ENCODE measurements at regions not wholly inside any gene's neighbourhood (a gene's known extent, or its start where the extent isn't known, plus 50 kb on each side); places are given as distances from the start of the nearest gene placed in this dataset.

GRCh38 chr22:35150183-35151107, 84.5 kb downstream of the ISX start:
- H3K27me3 Mint-ChIP-seq (ENCODE audit: unreplicated experiment) = peaks cover 2% of the 10 kb centered on the region
- DNase-seq = peak; percentile 91
- TF ChIP-seq CTCF (IDR thresholded peaks at IDR 0.05; ENCODE audit: partially characterized antibody, unreplicated experiment) = peak; percentile 94
- no peak overlapping the region for H3K4me3 Mint-ChIP-seq (ENCODE audit: unreplicated experiment)
- no peak overlapping the region for H3K27ac Mint-ChIP-seq (ENCODE audit: unreplicated experiment)
- H3K4me1 Mint-ChIP-seq (ENCODE audit: low read depth, unreplicated experiment) = peaks cover 3% of the 10 kb centered on the region
- peaks cover 3% of the 10 kb centered on the region for H3K9me3 Mint-ChIP-seq (ENCODE audit: unreplicated experiment)
- H3K36me3 Mint-ChIP-seq (ENCODE audit: unreplicated experiment) = no peaks in the 10 kb centered on the region

GRCh38 chr22:35152316-35152715, 86.4 kb downstream of the ISX start:
- no peaks in the 10 kb centered on the region for H3K36me3 Mint-ChIP-seq (ENCODE audit: unreplicated experiment)
- H3K4me1 Mint-ChIP-seq (ENCODE audit: low read depth, unreplicated experiment) = peaks cover 3% of the 10 kb centered on the region
- DNase-seq = no peak
- peaks cover 5% of the 10 kb centered on the region for H3K27me3 Mint-ChIP-seq (ENCODE audit: unreplicated experiment)
- TF ChIP-seq CTCF (IDR thresholded peaks at IDR 0.05; ENCODE audit: partially characterized antibody, unreplicated experiment) = no peak
- H3K9me3 Mint-ChIP-seq (ENCODE audit: unreplicated experiment) = peaks cover 6% of the 10 kb centered on the region
- no peak overlapping the region for H3K4me3 Mint-ChIP-seq (ENCODE audit: unreplicated experiment)
- H3K27ac Mint-ChIP-seq (ENCODE audit: unreplicated experiment) = no peak overlapping the region

- Mint-ChIP-seq H3K27me3 (ENCODE audit: unreplicated experiment) (peaks cover 5% of the 10 kb centered on the region), H3K4me3 (ENCODE audit: unreplicated experiment) (no peak overlapping the region), H3K27ac (ENCODE audit: unreplicated experiment) (no peak overlapping the region), H3K4me1 (ENCODE audit: low read depth, unreplicated experiment) (peaks cover 1% of the 10 kb centered on the region), H3K36me3 (ENCODE audit: unreplicated experiment) (no peaks in the 10 kb centered on the region), H3K9me3 (ENCODE audit: unreplicated experiment) (peaks cover 3% of the 10 kb centered on the region)
- TF ChIP-seq CTCF (IDR thresholded peaks at IDR 0.05; ENCODE audit: partially characterized antibody, unreplicated experiment) = peak; percentile 73
- DNase-seq = peak; percentile 77
These were observed 89.0 kb downstream of the ISX start for GRCh38 chr22:35154937-35155387.

- DNase-seq = no peak
- H3K27ac Mint-ChIP-seq (ENCODE audit: unreplicated experiment) = no peak overlapping the region
- H3K36me3 Mint-ChIP-seq (ENCODE audit: unreplicated experiment) = no peaks in the 10 kb centered on the region
- peaks cover 5% of the 10 kb centered on the region for H3K27me3 Mint-ChIP-seq (ENCODE audit: unreplicated experiment)
- H3K4me3 Mint-ChIP-seq (ENCODE audit: unreplicated experiment) = no peak overlapping the region
- TF ChIP-seq CTCF (IDR thresholded peaks at IDR 0.05; ENCODE audit: partially characterized antibody, unreplicated experiment) = peak; percentile 18
- peaks cover 3% of the 10 kb centered on the region for H3K9me3 Mint-ChIP-seq (ENCODE audit: unreplicated experiment)
- H3K4me1 Mint-ChIP-seq (ENCODE audit: low read depth, unreplicated experiment) = peaks cover 1% of the 10 kb centered on the region
These were observed 89.6 kb downstream of the ISX start for GRCh38 chr22:35155403-35156025.

- Mint-ChIP-seq H3K4me1 (ENCODE audit: low read depth, unreplicated experiment) (peaks cover 1% of the 10 kb centered on the region), H3K27ac (ENCODE audit: unreplicated experiment) (no peak overlapping the region), H3K4me3 (ENCODE audit: unreplicated experiment) (no peak overlapping the region), H3K27me3 (ENCODE audit: unreplicated experiment) (peaks cover 5% of the 10 kb centered on the region), H3K9me3 (ENCODE audit: unreplicated experiment) (peaks cover 3% of the 10 kb centered on the region), H3K36me3 (ENCODE audit: unreplicated experiment) (no peaks in the 10 kb centered on the region)
- TF ChIP-seq CTCF (IDR thresholded peaks at IDR 0.05; ENCODE audit: partially characterized antibody, unreplicated experiment) = no peak
- no peak for DNase-seq
These were observed 91.0 kb downstream of the ISX start for GRCh38 chr22:35156945-35157344.
